Colon (tissue), 2 donors: ENCODE measurements at regions not wholly inside any gene's neighbourhood (a gene's known extent, or its start where the extent isn't known, plus 50 kb on each side); places are given as distances from the start of the nearest gene placed in this dataset.

Experiments
- FAIRE-seq: peaks from 2 replicates; lab custom pipeline; 2012; peaks lifted over from hg19 to GRCh38; lab: Jason Lieb, UNC
- donor health status: control.
- donor health status: control.

DNA sequence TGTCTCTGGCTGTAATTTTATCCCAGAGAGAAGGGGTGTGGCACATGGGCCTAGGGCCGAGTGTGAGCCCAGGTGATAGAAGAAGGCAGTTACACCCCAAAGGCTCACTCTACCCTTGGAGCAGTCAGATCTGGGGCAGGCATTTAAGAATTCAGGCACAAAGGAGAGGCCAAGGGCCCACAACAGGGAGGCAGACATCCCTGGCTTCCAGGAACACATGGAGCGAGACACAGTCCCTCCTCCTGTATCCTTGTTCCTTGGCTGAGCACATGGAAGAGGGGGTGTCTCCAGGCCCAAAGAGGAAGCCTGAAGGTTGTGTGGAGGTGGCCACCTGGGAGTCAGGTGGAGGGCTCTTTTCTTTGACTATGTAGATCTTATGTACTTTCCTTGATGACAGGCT, 286.2 kb downstream of the RPS24 start:
- no peak for FAIRE-seq

DNA sequence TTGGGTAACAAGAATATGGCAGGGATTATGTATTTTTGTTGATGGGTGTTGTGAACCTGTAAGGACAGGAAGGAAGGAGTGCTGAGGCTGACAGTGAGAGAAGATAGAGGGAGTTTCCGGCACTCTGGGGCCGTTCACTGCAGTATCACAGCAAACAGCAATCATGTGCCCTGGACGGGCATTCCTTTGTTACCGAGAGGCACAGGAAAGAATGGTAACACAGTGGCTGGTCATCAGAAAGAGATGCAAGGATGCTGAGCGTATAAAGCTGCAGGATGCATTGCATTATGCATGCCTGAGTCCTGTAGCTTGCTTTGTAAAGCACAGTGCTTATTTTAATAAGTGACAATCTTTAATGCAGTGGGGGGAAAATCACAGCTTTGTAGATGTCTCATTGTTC, 286.8 kb downstream of the RPS24 start:
- FAIRE-seq: no peak

DNA sequence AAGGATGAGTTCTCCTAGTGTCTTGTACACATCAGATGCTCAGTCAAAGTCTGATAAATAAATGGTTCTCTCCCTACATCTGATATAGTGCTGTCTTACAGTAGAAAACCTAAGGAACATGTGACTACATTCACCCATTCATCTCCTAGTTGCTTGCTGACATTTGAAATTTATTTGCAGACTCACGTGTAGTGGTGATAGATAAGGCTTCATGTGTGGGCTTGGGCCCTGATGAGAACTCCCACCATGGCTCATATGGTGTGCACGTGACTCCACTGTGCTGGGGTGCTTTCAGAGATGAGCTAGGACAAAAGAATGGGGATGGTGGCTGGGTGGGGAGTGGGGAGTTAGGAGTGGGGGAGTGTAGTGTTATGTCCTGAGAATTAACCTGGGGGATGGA, 287.3 kb downstream of the RPS24 start:
- no peak for FAIRE-seq

DNA sequence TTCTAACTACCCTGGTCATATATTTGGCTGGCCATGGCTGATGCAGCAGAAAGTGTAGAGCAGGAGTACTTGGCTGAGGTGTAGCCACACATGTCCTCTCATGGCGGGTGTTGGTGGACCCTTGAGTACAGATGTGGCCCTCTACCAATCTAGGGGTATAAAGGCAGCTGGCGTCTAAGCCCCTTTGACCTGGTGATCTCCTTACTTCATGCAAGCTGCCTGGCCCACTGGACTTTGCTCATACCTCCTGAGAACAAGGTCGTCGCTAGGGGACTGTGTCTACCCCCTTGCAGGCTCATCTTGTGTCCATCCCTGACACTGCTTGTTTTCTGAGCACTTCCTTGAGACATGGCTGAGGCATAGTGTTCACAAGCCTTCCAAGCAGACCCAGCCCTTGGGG, 287.8 kb downstream of the RPS24 start:
- no peak for FAIRE-seq

DNA sequence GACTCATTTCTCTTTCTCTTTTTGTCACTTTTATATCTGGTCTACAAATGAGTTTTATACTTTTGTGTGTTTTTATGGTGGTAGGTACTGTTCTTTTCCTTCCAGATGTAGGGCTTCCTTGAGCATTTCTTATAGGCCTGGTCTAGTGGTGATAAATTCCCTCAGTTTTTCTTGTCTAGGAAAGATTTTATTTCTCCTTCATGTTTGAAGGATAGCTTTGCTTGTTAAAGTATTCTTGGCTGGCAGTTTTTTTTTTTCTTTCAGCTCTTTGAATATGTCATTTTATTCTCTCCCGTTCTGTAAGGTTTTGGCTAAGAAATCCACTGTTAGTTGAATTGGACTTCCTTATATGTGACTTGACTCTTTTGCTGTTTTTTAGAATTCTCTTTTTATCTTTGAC, 292.7 kb downstream of the RPS24 start:
- FAIRE-seq: no peak

DNA sequence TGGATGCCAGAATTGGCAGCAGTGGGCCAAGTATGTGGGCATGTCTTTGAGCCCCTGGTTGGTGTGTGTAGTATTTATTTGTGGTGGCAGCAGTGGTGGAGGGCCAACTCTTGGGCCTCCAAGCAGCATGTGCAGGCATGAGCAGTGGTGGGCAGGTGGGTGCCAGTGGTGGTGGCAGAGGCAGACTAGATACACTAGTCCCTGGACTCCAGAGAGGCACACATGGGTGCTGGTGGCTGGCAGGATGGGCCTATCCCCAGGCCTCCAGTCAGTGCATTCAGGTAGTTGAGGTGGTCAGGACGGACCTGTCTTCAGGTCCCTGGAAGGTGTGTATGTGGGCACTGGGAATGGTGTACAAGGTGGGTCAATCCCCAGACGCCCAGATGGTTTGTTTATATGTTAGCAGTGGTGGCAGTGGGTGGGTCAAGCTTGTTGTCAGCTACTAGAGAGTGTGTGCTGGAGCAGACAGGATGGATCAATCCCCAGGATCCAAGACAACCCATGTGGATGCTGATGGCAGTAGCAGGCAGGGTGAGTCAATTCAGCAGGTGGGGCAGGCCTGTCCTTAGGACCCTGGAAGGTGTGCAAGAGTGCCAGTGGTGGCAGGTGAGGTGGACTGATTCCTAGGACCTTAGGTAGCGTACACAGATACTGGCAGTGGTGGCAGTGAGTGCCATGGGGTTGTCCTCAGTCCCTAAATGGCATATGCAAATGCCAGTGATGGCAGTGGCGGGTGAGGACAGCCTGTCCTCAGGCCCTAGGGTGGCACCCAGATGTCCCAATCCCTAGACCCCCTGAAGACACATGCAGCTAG, 294.3 kb downstream of the RPS24 start:
- FAIRE-seq: no peak

DNA sequence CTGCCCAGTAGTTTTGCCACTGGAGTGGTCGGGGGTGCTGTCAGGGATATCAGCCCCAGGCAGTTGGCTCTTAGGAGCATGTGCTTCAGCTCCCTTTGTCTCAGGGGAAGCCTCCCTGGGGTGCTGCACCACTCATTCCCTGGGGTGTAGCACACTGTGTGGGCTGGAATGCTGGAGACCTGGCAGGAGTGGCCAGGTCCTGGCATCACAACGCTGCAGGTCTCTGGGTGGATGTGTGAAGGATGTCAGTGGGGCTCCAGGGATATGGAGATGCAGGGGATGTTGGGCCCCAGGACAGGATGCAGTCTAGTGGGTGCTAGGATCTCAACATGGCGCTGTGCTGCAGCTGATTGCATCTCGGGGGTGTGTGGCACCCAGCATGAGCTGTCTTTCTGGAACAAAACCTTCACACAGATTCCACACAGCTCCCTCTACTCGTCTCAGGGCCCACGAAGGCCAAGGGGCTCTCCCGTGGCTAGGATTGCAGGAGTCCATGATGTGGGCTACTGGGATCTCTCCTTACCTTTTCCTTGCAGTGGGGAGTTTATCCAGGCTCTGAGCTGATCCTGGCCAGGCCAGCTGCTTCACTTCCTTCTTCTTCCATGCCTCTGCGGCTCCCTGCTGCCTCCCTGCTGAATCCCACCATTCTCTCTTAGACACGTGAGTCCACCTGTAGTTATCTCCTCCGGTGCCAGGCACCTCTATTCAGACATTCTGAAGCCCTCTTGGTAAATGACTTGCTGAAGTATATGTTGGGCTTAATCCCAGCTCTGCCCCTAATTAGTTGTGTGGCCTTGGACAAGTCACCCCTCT, 295.1 kb downstream of the RPS24 start:
- no peak for FAIRE-seq

DNA sequence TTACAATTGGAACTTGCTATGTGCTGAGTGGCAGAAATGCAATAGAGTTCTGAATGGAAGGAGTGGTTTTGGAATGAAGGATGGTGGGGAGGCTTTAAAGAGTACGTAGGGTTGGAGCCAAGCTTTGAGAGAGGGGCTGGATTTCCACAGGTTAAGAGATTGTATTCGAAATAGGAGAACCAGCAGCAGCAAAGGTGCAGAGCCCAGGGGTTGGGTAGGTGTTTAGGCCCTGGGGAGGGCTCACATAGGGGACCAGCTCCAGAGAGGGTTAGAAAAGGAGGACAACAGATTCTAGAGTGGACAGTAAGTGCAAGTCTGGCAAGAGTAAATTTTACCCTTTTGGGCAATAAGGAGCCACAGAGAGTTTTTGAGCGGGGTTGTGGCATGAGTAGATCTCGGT, 297.2 kb downstream of the RPS24 start:
- no peak for FAIRE-seq

DNA sequence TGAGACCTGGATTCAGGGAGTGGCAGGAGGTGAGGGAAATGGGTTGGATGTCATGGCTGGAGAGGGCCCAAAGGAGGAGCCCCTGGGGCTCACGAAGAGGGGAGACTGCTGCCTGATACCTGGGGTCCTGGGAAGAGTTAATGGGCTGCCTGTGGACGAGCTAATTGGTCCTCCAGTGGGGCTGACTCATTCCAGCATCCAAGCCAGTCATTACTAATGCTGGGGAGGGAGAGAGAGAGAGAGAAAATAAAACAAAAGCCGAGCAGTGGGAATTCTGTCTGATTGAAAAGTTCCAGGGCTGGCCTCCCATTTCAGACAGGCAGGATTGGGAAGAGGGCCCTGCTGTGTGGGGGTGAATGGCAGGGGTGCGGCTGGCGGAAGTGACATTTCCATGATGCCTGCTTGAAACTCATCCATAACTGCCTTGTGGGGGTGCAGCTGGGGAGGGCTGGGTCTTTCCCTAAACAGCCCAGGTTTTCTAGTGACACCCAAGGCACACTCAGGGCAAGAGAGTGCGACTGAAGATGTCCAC, 297.8 kb downstream of the RPS24 start:
- FAIRE-seq: no peak

DNA sequence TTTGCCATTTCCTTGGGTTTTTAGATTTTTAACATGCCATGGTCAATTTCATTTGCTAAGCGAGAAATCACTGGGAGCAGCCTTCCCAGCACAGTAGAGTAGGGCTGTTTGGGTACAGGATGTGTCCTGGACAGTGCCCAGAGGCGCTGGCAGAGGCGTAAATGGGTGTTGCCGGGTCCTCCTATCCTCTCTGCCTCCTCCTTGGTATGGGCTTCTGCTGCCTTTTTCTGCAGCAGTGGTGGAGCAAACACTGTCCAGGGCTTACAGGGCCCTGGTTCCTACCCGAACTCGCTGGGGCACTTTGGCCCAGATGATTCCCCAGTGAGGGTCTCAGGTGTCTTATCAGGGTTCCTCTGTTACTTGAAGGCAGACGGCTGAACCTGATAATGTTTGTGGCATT, 298.3 kb downstream of the RPS24 start:
- no peak for FAIRE-seq

DNA sequence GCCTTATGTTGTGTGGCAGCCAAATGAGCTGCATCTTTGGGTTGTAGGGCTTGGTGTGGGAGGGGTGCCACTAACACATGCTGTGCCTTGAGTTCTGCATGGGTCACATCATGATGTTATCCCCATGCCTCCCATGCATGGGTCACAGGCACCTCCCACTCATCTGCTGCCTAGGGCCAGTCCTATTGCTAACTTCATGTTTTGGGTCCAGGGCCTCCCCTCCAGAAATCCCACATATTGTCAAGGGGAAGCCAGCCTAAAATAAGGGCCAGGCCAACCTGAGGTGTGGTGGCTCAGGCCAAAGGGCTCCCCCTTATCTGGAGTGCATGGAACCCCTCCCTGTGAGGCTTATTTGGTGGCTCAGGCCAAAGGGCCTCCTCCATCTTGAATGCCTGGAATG, 299.0 kb downstream of the RPS24 start:
- FAIRE-seq: no peak

DNA sequence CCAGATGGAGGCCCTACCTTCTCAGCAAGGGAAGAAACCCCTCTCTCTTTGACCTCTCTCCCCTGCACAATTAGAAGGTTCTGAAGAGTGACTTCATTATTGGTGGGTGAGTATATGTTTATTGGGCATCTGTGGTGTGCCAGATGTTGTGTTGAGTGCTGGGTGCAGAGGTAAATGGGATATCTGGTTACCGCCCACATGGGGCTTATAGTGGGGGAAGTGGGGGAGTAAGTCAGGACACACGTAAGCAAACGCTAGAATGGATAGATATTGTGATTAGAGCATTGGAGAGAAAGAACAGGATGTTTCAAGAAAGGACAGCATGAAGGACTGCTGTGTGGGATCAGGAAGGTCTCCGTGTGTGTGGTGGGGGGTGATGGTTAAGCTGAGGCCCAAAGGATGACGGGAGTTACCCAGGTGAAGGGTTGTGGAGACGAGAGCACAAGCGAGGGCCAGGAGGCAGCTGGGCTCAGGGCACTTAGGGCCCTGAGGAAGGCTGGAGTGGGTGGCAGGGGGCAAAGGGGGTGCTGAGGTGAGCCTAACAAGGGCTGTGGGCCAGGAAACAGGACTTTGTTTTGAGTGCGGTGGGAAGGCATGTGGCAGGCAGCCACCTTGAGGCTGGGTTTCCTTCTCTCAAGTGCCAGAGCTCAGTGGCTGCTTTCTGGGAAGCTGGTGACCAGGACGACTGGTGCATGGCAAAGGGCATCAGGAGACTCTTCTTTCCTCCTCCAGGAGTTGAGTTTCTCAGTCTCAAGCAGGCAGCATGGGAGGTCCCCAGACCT, 299.9 kb downstream of the RPS24 start:
- FAIRE-seq: no peak

DNA sequence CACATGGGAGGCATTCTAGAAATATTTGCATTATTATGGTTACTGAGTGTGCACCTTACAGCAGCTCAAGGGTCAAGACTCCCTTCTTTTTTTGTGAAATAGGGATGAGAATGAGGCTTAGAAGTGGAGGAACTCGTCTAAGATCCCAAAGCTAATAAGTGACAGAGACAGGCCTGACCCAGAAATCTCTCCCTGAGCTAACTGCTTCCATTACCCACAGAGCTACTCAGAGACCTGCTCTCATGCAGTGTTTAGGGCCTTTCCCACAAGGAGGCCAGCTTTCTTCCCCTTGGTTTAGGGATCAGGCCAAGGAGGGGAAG, 301.7 kb downstream of the RPS24 start:
- no peak for FAIRE-seq

DNA sequence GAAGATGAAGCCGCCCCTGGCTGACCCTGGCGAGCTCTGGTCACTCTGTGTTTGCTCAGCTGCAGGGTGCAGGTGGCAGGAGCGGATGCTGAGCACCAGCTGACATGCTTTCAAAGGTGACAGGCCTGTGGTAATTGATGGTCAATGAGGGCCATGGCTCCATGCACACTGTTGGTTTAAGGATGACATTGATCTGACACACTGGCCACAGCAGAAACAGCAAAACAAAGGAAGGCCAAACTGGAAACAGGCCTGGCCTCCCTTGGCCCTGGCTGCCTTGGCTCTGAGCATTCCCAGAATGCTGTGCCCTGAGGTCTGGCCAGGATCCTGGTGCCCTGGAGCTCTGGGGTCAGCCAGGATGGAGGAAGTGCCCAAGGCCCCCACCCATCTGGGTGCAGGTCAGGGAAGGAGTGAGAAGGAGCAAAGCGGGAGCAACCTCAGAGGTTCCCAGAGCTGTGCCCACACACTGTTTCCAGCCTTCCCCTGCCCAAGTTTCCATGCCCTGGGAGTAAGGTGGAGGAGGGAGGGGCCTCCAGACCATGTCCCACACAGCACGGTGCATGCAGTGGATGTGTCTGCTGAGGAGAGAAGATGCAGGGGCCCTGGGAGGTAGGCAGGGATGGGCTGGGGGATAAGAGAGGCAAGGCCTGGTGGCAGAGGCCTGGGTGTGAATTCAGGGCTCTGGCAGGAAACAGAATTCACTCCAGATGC, 302.2 kb downstream of the RPS24 start:
- no peak for FAIRE-seq

DNA sequence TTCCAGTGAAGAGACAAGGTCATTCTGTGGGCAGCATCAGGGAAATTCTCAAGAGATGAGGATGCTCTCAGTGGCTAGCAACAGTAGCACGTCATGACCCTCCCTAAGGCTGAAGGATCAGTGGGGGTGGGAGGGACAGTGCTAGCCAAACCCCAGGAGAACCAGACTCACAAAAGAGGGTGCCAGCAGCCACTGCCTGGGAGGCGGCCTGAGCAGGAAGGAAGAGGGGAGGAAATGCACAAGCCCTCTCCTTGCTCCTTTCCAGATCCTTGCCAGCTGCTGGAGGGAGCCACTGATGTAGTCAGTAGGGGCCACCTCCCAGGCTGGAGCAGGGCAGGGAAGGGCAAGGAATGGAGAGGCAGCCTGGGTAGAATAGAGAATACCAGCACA, 302.7 kb downstream of the RPS24 start:
- no peak for FAIRE-seq

DNA sequence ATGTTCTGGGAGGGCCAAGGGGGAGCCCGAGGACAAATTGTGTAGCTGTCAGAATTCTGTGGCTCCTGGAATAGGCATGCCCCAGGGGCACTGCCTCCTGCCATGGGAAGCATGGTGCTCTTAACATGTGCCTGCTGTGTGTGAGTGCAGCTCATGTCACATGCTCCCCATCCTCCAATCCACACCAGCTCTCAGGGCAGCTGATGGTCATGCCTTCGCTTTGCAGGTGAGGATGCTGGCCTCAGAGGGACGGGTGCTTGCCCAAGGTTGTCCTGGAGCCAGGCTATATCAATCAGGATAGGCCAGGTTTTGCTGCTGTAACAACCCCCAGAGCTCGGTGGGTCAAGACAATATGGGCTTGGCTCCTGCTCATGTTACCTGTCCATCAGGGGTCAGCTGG, 303.4 kb downstream of the RPS24 start:
- FAIRE-seq: no peak

DNA sequence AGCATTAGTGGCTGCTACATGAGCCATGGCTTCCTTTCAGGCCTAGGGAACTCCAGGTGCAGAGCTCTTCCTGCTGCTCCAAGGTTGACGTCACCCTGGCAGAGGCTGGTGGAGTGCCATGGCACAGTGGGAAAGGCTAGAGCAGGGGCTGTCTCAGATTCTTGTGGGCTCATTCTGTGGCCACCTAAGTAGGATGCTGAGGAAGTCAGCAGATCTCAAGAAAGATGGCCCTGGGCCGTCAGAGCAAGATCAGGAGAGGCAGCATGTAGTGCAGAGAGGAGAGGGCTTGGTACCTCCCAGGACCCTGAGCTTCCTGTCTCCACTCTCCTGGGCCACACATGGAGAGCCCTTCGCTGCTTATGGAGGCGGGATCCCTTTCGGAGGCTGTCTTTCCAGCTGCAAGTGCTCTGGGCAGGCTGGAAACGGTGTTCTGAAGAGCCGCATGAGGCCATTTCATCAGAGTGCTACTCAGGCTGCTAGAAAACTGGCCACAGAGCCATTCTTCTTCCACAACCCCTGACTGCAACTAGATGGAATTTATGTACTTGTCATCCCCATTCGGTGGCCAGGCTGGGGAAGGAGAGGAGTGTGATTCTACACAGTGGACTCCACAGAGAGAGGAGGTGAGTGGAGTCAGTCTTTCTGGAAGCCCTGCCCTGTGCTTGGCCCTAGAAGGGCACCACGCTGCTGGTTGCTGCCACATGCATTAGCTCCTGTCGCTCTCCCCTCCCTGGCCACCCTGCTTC, 304.2 kb downstream of the RPS24 start:
- FAIRE-seq: no peak

DNA sequence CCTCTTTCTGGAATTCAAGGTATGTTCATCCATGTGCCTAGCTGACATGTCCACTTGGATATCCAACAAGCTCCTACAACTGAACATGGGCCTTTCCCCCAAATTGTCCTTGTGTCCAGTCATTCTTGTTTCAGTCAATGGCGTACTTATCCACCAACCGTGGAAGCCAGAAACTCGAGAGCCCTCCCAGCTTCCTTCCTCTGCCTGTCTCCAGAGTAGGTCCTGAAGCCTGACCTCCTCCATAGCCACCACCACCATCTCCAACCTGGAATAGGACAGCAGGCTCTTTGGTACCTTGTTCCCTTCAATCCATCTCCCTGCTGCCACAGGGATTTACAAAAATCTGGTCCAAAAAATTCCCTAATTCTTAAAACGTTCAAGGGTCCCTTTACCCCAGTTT, 305.1 kb downstream of the RPS24 start:
- no peak for FAIRE-seq

DNA sequence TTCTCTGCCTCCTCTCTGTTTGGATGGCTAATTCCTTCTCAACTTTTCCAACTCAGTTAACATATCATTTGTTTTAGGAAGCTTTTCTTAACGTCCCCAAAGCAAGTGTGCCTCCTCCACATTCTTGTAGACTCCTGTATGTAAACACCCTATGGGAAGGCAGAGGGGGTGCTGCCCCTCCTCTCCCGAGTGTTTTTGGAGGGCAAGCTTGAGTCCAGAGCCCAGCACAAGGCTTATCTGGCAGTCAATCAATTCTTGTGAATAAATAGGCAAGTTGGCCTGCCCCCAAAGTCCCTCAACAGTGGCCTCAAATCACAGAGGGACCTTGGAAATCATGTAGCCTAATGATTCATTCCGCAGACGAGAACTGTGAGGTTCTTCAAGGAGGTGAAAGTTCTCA, 305.6 kb downstream of the RPS24 start:
- no peak for FAIRE-seq

DNA sequence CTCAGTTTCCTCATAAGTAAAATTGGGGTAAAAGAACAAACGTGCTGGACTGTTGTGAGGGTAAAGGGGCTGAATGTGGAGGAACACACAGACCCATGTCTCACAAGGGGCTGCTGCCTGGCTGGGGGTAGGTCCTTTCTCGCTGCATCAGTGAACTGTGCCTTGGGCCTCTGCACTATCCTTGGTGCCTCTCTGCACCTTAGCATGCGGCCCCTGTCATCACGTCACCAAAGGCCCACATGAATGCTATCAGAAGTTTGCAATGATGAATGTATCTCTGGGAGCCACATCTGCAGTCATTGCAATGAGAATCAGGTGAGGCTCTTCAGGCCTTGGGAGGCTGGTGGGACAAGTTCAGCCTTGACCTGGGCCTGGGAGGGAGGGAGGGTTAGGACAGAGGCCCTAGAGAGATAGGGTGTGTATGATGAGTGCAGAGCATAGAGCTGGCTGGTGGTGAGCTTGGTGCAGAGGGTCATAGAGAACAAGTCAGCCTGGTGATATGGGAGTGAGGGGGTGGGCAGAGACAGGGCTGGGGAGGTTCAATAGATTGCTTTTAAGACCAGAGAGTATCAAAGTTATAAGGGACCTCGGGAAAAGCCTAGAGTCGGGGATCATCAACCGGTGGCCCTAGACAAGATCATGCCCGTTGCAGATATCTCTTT, 308.4 kb downstream of the RPS24 start:
- no peak for FAIRE-seq
